Common myeloid progenitor, CD34-positive (primary cell): ENCODE measurements at regions not wholly inside any gene's neighbourhood (a gene's known extent, or its start where the extent isn't known, plus 50 kb on each side); places are given as distances from the start of the nearest gene placed in this dataset.

Experiments
- CTCF ChIA-PET: fragments of 350-600 bp; sonication (Branson Sonifier 250); formaldehyde crosslinking; loops from one replicate; lab custom pipeline; 2021; ENCODE audit warnings: antibody characterized with exemption; lab: Charles Lee
- POLR2A ChIA-PET: fragments of 350-600 bp; sonication (Branson Sonifier 250); formaldehyde crosslinking; loops from one replicate; lab custom pipeline; 2021; ENCODE audit warnings: antibody characterized with exemption; lab: Charles Lee
- DNase-seq, 3 donors: peaks; one replicate each; pipeline versions ENCODE4 v3.0.0 to v3.0.0-alpha.2; 2013
- H3K27ac ChIP-seq, 2 experiments: 1 replicate in 1 of 2; 2 replicates in 1 of 2; pipeline ENCODE4 v1.7.0; 2013; ENCODE audit warnings: inconsistent platforms in 2 of 2, low read length in 2 of 2, mild to moderate bottlenecking in 2 of 2, low read depth in 1 of 2, moderate library complexity in 1 of 2; ENCODE audit not compliant: severe bottlenecking in 2 of 2, insufficient read depth in 1 of 2, poor library complexity in 1 of 2
- H3K27me3 ChIP-seq, 5 experiments: replicated peaks in 2 of 5; 1 replicate in 3 of 5; 2 replicates in 2 of 5; pipeline versions ENCODE4 v1.6.1 to v1.7.0; 2013; ENCODE audit warnings: low read length in 4 of 5, mild to moderate bottlenecking in 2 of 5, moderate library complexity in 2 of 5, inconsistent platforms in 1 of 5; ENCODE audit not compliant: insufficient read depth in 5 of 5, control insufficient read depth in 4 of 5
- H3K36me3 ChIP-seq, 4 experiments: 1 replicate in 2 of 4; 2 replicates in 2 of 4; pipeline versions ENCODE4 v1.6.1 to v1.7.0; 2013; ENCODE audit warnings: low read length in 3 of 4, control low read depth in 1 of 4, mild to moderate bottlenecking in 1 of 4; ENCODE audit not compliant: control insufficient read depth in 4 of 4, insufficient read depth in 4 of 4
- H3K4me1 ChIP-seq, 4 experiments: 1 replicate in 3 of 4; 2 replicates in 1 of 4; pipeline versions ENCODE4 v1.6.1 to v1.7.1; 2013; ENCODE audit warnings: low read length in 3 of 4, mild to moderate bottlenecking in 3 of 4, control low read depth in 1 of 4, inconsistent platforms in 1 of 4, moderate library complexity in 1 of 4; ENCODE audit not compliant: control insufficient read depth in 4 of 4, insufficient read depth in 4 of 4; ENCODE audit errors: control extremely low read depth in 1 of 4
- H3K4me3 ChIP-seq, 7 experiments: 1 replicate in 4 of 7; 2 replicates in 3 of 7; pipeline versions ENCODE4 v1.5.1 to v1.7.0; 2013; ENCODE audit warnings: mild to moderate bottlenecking in 7 of 7, low read length in 6 of 7, moderate library complexity in 6 of 7, inconsistent platforms in 2 of 7, low read depth in 2 of 7, control low read depth in 1 of 7; ENCODE audit not compliant: insufficient read depth in 4 of 7, control insufficient read depth in 1 of 7; ENCODE audit errors: extremely low read depth in 1 of 7
- H3K9me3 ChIP-seq, 5 experiments: 1 replicate in 4 of 5; 2 replicates in 1 of 5; pipeline versions ENCODE4 v1.6.1 to v1.7.1; 2013; ENCODE audit warnings: low read length in 4 of 5, mild to moderate bottlenecking in 2 of 5, inconsistent platforms in 1 of 5, low read depth in 1 of 5, moderate library complexity in 1 of 5; ENCODE audit not compliant: control insufficient read depth in 4 of 5, insufficient read depth in 2 of 5; ENCODE audit errors: control extremely low read depth in 1 of 5
- WGBS: methylation state at CpG from one replicate; pipeline ENCODE4 v1.1.5; 2013; ENCODE audit not compliant: insufficient coverage; 5-methylcytosine and 5-hydroxymethylcytosine counted together

GRCh38 chr11:45369313-45369712, 83.2 kb upstream of the SYT13 start:
- Histone ChIP-seq H3K9me3 (no peaks in the 10 kb centered on the region), H3K4me1 (peaks cover 0 to 9% (median 5%) of the 10 kb centered on the region in 4 experiments), H3K27ac (no peak overlapping the region), H3K4me3 (no peak overlapping the region), H3K27me3 (peaks cover 2 to 42% (median 37%) of the 10 kb centered on the region in 5 experiments), H3K36me3 (no peaks in the 10 kb centered on the region)
- DNase-seq = no peak
- ChIA-PET POLR2A (no interaction called here), CTCF (interaction anchor here (0.8 to 5.1 kb wide), 4 partner anchors 10 to 402 kb away, joined by 3 to 57 read pairs (median 3); no protein-coding TSS in a partner anchor)
- WGBS = 75% methylated on average over 6 of the region's 8 CpGs

DNA sequence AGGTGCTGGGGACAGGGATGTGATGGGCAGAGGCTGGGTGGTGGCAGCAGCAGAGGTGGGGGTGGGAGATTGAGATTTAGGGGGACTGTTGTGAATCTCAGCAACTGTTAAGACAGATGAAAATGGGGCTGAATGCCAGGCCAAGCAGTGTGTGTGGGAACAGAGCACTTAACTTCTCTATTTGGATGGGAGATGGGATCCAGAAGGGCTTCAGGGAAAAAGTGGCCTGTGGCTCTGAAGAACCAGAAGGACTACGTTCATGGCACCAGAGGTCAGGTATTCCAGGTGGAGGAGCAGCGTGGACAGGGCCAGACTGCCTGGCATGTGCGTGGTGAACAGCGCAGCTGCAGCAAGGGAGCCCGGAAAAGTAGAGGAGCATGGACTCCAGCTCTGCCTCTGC, 82.6 kb upstream of the SYT13 start:
- Histone ChIP-seq H3K4me1 (peaks cover 0 to 6% (median 2%) of the 10 kb centered on the region in 4 experiments), H3K9me3 (no peaks in the 10 kb centered on the region), H3K36me3 (no peaks in the 10 kb centered on the region), H3K4me3 (no peak overlapping the region), H3K27ac (no peak overlapping the region), H3K27me3 (peaks cover 2 to 40% (median 33%) of the 10 kb centered on the region in 5 experiments)
- ChIA-PET CTCF (interaction anchor here (0.9 to 1.8 kb wide), 2 partner anchors 38 to 403 kb away, joined by 3 to 5 read pairs; no protein-coding TSS in a partner anchor), POLR2A (no interaction called here)
- 95% methylated on average over 5 of the region's 5 CpGs for WGBS
- DNase-seq = no peak

GRCh38 chr11:45366619-45367190, 80.6 kb upstream of the SYT13 start:
- no peaks in the 10 kb centered on the region for H3K9me3 ChIP-seq
- H3K36me3 ChIP-seq = no peaks in the 10 kb centered on the region
- peaks cover 0 to 27% (median 24%) of the 10 kb centered on the region in 5 experiments for H3K27me3 ChIP-seq
- POLR2A ChIA-PET = interaction anchor here (0.5 kb wide), 1 partner anchor 578 kb away, joined by 3 read pairs; no protein-coding TSS in a partner anchor
- peaks cover 0 to 5% (median 2%) of the 10 kb centered on the region in 4 experiments for H3K4me1 ChIP-seq
- no peak for DNase-seq
- H3K27ac ChIP-seq = no peak overlapping the region
- H3K4me3 ChIP-seq = no peak overlapping the region
- 94% methylated on average over 7 of the region's 7 CpGs for WGBS
- CTCF ChIA-PET = interaction anchor here (0.6 to 1.8 kb wide), 3 partner anchors 40 to 338 kb away, joined by 3 to 7 read pairs (median 5); no protein-coding TSS in a partner anchor

DNA sequence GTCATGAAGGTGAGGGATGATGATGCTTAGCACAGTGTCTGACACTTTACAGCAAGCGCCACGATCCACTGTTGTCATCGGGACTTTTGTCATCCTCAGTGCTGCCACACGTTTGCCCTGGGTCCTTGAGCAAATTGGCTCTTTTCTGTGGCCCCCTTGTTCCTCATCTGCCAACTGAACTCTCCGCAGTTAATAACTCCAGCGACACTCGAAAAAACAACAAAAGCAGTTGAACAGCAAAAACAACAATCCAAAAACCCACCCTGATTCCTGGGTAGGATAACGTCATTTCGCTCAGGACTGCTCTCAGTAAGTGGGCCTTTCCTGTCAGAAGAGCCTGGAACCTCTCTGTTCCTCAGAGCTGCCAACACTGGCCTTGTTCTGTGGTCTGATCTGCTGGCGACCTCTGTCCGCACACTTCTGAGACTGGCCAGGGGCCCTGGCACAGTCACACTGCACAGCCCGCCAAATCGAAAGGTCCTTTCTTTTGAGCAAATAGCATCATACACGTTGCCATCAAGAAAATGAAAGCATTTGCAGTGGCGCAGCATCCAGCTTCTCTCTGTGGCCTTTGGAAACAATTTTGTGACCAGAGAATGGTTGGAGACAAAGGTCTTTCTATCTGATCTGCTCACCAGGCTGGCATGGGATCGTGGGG, 79.9 kb upstream of the SYT13 start:
- Histone ChIP-seq H3K9me3 (no peaks in the 10 kb centered on the region), H3K36me3 (no peaks in the 10 kb centered on the region), H3K27ac (no peak overlapping the region), H3K27me3 (peaks cover 0 to 26% (median 24%) of the 10 kb centered on the region in 5 experiments), H3K4me1 (no peaks in the 10 kb centered on the region), H3K4me3 (no peak overlapping the region)
- ChIA-PET CTCF (no interaction called here), POLR2A (no interaction called here)
- 90% methylated on average over 14 of the region's 16 CpGs for WGBS
- no peak for DNase-seq

- POLR2A ChIA-PET = no interaction called here
Measured at GRCh38 chr11:45362636-45363035, 76.5 kb upstream of the SYT13 start.

GRCh38 chr11:45361551-45361950, 75.4 kb upstream of the SYT13 start:
- no peaks in the 10 kb centered on the region for H3K4me1 ChIP-seq
- POLR2A ChIA-PET = no interaction called here
- H3K4me3 ChIP-seq = no peak overlapping the region
- no peak overlapping the region for H3K27ac ChIP-seq
- 100% methylated on average over 1 of the region's 2 CpGs for WGBS
- H3K27me3 ChIP-seq = peaks cover 0 to 15% (median 11%) of the 10 kb centered on the region in 5 experiments
- H3K36me3 ChIP-seq = no peaks in the 10 kb centered on the region
- DNase-seq = no peak
- peaks cover 0 to 3% (median 0%) of the 10 kb centered on the region in 5 experiments for H3K9me3 ChIP-seq
- CTCF ChIA-PET = interaction anchor here (0.8 to 7.4 kb wide), 3 partner anchors 10 to 290 kb away, joined by 3 to 43 read pairs (median 3); no protein-coding TSS in a partner anchor

More at GRCh38 chr11:45362636-45363035, 76.5 kb upstream of the SYT13 start:
- Histone ChIP-seq H3K36me3 (no peaks in the 10 kb centered on the region), H3K27ac (no peak overlapping the region), H3K27me3 (peaks cover 0 to 15% (median 11%) of the 10 kb centered on the region in 5 experiments), H3K4me3 (no peak overlapping the region), H3K4me1 (no peaks in the 10 kb centered on the region), H3K9me3 (peaks cover 0 to 3% (median 0%) of the 10 kb centered on the region in 5 experiments)
- WGBS = 94% methylated on average over 2 of the region's 3 CpGs
- DNase-seq = no peak
- CTCF ChIA-PET = interaction anchor here (1.1 to 7.4 kb wide), 2 partner anchors 9 to 11 kb away, joined by 3 to 43 read pairs; no protein-coding TSS in a partner anchor

DNA sequence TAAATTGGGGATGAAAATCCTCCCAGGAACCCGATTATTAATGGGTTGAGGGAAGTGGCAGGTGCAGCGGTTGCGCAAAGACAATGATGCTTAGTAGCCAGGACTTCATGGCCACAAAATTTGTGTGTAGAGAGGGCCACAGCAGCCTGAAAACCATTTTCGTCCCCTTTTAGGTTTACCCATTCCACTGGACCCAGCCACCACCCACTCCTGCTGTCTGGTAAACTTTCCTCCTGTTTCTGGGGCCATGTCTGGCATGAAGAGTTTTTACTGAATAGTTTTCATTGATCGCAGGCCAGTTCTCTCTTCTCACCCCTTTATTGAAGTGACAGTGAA, 69.5 kb upstream of the SYT13 start:
- H3K27me3 ChIP-seq = peaks cover 0 to 8% (median 2%) of the 10 kb centered on the region in 5 experiments
- peak overlapping the region; percentile 22 to 70 (median 37) for H3K4me3 ChIP-seq
- H3K4me1 ChIP-seq = peaks cover 0 to 9% (median 5%) of the 10 kb centered on the region in 4 experiments
- no peak for DNase-seq
- ChIA-PET POLR2A (no interaction called here), CTCF (interaction anchor here (2.7 kb wide), 1 partner anchor 16 kb away, joined by 8 read pairs; no protein-coding TSS in a partner anchor)
- H3K36me3 ChIP-seq = no peaks in the 10 kb centered on the region
- no peak overlapping the region for H3K27ac ChIP-seq
- WGBS = 43% methylated on average over 4 of the region's 5 CpGs
- no peaks in the 10 kb centered on the region for H3K9me3 ChIP-seq
